Erythroblast (primary cell): ENCODE measurements at regions not wholly inside any gene's neighbourhood (a gene's known extent, or its start where the extent isn't known, plus 50 kb on each side); places are given as distances from the start of the nearest gene placed in this dataset.
A peak's percentile ranks its signal among the peaks of the same experiment; 100 is the strongest.

Experiments
- DNase-seq, 2 experiments: peaks; one replicate each; lab custom pipeline; 2025; lab: John Stamatoyannopoulos, UW
- GATA1 ChIP-seq: IDR thresholded peaks from 2 replicates; pipeline ENCODE4 v1.6.1; 2011; ENCODE audit warnings: low read depth, mild to moderate bottlenecking, control low read depth, low read length, moderate library complexity
- POLR2A ChIP-seq: IDR thresholded peaks from 2 replicates; pipeline ENCODE4 v1.6.1; 2011; ENCODE audit warnings: mild to moderate bottlenecking, low read length

DNA sequence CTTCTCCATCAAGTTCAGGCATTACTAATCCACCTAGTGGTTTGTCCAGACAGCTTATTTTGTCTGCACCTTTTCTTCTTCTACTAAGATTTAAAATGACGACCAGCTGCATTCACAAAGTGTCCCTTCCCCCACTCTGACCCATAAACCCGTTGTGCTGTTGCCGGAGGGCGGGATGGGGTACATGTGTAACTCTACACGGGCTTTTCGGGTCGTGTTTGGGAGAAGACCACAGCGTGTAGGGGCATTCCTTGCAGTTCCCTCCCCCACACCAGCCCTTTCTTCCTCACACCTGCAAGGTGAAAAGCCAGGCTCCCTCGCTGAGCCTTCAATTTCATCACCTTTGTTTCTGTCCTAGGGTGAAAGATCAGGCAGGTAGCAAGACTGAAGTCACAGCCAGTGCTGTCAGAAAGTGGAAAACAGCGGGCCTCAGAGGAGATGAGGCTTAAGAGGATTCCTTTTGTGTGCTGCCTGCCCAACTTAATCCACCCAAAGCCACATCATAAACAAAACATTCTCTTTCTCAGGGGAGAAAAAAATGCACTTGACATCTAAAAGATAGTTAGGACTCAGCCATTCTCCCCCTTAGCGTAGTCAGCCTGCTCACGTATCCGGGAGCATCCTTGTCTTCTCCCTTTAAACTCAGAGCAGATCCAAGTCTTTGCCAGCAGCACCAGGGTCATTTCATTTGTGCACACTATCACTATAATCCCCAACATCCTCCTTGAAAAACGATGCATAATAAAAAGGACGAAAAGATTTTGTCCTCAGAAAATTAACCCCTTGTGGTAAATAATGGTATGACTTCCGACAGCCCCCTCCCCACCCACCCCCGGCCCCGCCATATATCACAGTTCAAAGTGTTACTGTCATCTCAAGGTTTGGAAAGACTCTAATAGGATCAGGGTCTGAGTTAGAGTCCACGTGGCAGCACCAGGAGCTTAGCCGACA lies 599.0 kb downstream of the RAB28 start:
- TF ChIP-seq GATA1: no peak
- TF ChIP-seq POLR2A: no peak
- DNase-seq: no peak

DNA sequence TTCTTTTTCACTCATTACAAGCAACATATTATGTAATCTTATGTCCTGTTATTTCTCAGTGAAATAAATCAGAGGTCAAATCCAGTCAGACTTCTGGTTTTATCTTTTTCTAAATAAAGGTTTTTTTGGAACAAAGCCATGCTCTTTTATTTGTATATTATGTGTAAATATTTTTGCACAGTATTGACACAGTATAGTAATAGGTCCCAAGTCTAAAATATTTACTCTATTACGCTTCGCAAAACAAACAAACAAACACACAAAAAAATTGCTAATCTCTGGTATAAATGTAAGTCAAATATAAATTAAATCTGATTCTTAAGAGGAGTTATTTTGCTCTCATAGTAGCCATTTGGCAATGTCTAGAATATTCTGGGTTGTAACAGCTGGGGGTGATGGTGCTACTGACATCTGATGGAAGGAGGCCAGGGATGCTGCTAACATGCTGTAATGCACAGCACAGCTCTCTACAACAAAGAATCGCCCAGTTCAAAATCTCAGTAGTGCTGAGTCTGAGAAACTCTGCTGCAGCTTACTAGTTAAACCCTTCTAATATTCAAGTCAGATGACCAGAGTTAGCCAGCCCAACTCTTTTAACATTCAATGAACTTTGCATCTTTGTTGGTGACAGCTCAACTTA lies 602.1 kb downstream of the RAB28 start:
- no peak for DNase-seq
- no peak for TF ChIP-seq POLR2A
- no peak for TF ChIP-seq GATA1

DNA sequence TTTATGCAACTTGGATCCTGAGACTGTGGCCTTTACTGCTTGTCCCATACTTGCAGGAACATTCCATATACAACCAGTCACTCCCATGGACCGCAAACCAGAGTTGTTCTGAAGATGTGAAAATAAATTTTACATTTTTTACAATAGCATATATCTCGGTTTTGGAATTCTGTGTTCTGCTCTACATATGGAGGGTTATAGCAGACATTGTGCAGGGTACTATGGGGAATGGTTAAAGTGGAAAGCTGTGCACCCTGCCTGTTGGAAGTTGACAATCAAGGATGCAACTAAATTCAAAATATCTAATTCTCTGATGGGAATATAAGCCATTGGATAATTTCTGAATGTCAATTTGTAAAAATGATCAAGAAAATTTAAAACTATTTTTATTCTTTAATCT lies 603.3 kb downstream of the RAB28 start:
- TF ChIP-seq POLR2A: no peak
- TF ChIP-seq GATA1: no peak
- no peak for DNase-seq

DNA sequence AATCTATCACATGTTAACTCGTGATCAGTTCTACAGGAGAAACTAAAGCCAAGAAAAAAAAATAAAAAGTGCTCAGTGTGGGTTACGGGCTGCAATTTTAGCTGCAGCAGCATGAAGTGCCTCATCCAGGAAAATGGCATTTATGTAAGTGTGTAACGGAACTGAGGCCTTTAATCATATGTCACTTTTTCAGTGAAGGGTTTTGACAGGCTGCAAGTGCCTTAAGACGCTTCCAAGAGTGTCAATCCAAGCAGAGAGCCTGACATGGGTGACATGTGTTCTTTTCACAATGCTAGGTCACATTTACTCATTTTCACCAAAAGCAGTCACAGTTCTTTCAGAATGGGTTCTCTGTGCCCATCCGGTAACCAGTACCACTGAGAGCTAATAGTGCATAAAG lies 604.6 kb downstream of the RAB28 start:
- DNase-seq: no peak

DNA sequence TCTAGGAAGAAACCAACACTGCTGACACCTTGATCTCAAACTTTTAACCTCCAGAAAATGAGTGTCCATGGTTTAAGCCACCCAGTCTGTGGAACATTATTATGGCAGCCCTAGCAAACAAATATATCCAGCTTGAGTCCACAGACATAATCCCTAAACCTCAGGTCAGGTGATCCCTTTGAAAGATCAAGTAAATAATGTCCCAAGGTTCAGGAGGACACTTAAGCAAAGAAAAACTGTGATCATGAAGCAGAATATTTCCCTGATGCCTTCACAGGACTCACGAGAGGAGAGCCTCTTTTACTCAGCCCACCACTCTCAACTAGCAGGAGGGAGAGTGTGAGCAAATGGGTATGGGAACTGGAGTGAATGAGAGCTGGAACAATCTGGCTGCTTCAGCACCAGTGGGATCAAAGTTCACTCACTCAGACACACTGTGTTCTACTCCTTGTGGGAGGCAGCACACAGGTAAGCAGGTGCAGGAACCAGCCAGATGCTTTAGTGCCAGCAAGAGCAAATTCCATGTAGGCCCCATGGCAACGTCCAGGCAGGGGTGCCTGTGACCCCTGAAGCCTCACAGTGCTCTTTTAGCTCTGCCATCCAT lies 608.4 kb downstream of the RAB28 start:
- TF ChIP-seq POLR2A (no peak), GATA1 (no peak)
- no peak for DNase-seq

More for the DNA sequence above, 604.6 kb downstream of the RAB28 start:
- TF ChIP-seq POLR2A (no peak), GATA1 (no peak)

DNA sequence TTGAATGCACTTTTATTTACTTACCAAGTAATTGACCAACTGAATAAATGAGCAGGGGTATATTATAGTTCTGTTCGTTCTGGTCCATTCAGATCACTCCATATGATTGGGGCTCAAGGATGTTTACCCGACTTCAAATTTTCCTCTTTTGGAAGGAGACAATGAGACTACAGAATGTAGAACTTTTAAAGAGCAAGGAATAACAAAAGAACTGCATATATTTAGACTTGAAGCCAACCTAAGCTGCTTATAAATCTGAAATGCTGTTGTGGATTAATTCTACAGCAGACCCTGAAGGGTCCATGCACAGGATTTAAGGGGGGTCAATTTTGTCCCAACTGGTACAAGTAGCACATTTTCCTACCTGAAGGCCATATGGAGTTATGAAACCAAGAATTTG lies 610.8 kb downstream of the RAB28 start:
- TF ChIP-seq POLR2A (no peak), GATA1 (no peak)
- DNase-seq: no peak

DNA sequence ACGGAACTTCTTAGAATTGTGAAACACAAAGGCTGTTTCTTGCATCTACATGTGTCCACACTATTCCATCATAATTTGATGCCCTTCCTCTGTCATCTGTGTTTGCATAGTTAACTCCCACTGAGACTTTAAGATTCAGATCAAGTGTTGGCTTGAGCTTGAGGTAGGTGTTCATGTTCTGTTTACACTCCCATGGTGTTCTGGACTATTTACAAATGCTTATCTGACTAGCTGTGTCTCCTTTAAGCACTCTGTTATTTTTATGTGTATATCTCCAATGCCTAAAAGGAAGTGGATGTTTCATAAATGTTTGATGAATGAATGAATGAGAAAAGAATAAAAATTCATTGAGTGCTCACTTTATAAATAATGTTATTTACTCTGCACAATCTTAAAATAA lies 622.7 kb downstream of the RAB28 start:
- TF ChIP-seq GATA1 (no peak), POLR2A (no peak)

DNA sequence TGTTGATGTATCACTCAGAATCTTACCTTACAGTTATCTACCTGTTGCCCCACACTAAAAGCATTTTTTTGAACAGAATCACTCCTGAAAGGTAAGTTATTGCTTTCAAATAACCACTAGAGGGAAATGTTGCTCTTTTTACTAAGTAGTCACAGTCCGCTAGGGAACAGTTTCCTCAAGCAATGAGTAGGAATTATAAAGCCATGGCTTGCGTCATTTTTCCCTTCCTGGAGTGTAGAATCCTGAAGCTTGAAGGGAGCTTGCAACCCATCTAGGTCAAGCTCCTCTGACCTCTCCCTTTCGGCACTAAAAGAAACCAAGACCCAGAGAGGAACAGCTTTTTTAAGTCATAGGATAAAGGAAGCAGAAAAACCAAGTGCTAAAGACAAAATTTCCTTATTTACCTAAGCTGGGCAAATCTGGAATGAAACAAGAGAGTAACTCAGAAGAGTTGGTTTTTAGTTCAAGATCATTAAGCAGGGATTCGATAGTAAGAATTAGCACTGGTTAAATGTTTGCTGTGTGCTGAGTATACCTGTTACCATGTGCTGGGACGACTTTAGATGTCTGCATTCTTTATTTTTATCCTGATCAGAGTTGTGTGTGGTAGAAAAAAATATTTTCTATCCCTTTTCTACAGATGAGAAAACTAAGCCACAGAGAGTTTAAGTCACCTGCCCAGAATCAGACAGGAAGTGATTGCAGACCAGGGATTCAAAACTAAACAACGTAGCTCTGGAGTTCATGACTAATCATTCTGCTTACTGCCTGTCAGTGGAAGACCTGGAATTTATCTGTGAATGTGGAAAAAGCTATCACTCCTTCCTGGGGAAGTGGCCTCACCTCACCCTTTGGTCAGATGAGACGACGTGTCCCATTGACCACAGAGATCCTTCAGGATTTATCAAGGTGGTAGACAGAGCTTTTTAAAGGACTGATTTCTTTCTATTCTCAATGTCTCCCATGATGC lies 631.5 kb downstream of the RAB28 start:
- peak; percentile 1 to 23 for DNase-seq
- TF ChIP-seq POLR2A (no peak), GATA1 (no peak)

More for the DNA sequence above, 622.7 kb downstream of the RAB28 start:
- DNase-seq: no peak

DNA sequence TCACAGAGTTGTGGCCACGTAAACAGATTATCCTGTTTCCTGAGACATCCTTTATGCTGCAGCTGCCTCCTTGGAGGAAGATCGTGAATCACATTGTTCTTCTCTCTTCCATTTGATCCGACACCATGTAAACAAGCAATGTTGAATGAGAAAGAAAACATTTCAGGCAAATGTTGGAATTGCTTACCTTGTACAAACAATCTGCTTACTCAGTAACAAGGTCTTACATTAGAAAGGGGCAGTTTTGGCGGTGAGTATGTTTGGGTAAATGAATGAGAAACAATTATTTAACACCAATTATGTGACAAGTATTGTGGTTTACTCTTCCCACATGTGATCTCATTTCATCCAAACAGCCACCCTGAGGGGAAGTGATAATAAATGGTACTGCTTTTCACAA lies 637.8 kb downstream of the RAB28 start:
- TF ChIP-seq GATA1 (no peak), POLR2A (no peak)
- DNase-seq: no peak

DNA sequence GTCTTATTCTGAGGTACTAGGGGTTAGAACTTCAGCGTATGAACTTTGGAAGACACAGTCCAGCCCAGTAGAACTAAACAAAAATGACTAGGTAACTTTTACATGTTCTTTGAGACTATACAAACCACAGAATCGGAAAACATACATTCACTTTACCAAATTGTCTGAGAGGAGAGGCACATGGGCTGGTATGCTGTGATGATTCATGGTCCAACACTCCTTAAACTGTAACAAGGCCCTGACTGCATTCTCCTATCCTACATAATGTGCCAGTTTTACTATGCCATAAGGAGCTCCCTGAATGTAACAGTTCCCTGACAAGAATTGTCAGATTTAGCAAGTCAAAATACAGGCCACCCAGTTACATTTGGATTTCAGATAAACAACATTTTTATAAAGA lies 640.0 kb downstream of the RAB28 start:
- TF ChIP-seq GATA1 (no peak), POLR2A (no peak)
- DNase-seq: no peak

DNA sequence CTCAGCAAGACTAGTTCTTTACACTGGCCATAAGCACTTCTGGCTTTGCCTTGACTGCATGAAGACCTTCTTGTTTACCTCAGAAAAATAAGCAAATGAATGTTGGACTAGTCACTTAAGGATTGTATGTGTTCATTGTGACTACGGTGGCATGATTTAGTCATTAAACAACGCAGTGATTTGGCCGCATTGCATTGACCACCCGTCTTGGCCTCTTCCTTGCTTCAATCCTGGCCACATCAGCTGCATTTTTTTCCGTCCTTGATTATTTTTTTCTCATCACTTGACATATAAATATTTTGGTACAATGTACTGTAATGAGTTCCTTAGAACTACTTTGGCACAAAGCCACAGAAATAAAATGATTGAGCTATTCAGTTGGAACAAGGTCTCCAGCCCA lies 656.2 kb downstream of the RAB28 start:
- TF ChIP-seq GATA1 (no peak), POLR2A (no peak)

DNA sequence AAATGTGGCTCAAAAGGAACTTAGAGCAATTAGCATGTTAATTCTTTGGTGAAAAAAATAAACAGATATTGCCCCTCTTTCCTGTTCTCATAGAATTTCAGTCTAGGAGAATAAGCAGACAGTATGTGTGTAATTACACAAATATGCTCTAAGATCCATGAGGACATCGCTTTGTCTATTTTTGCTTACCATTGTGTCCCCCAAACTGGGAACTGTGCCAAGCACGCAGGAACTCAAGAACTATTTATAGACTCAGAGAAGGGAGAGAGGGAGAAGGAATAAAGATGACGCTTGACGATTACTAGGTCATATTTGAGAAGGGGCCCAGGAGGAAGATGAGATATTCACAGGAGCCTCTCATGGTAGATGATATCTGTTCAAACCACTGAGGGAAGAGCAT lies 692.6 kb downstream of the RAB28 start:
- DNase-seq: no peak
- no peak for TF ChIP-seq GATA1
- TF ChIP-seq POLR2A: no peak

More for the DNA sequence above, 656.2 kb downstream of the RAB28 start:
- no peak for DNase-seq

DNA sequence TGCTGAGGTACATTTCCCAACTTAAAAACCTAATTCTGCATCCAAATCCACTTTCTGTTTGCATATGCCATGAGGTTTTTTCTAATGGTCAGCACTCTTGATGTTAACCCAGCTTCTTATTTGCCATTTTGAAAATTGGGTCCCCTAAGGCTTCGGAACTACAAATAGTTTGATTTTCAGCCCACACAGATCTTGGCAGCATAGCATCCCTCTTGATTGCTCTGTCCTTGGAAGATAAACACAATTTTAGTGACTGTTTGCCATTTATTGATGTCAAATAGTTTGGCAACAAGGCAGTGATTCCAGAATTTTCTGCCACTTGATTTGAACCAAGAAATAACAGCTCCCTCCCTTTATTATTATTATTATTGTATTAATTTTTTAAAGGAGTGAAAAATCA lies 696.9 kb downstream of the RAB28 start:
- TF ChIP-seq POLR2A (no peak), GATA1 (no peak)

DNA sequence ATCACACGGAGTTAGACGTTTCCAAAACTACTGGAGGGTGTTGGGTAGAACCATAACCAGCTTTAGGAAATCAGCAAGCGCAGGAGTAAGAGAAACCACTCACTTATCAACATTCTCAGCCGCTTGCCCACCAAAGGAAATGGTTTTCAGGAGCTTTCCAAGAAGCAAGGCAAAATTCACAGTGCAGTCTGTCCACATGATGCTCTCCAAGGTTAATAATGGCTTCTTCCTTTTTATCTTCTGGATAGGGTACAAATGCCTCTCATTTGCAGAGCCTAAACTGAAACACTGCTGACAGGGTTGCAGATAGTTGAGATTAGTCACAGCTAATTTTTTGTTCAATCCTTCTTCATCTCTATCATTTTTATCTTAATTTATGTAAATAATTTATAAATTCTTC lies 705.4 kb downstream of the RAB28 start:
- no peak for DNase-seq
- TF ChIP-seq GATA1: no peak
- TF ChIP-seq POLR2A: no peak

More for the DNA sequence above, 696.9 kb downstream of the RAB28 start:
- no peak for DNase-seq
